GM04504 (cell line): ENCODE measurements at regions not wholly inside any gene's neighbourhood (a gene's known extent, or its start where the extent isn't known, plus 50 kb on each side); places are given as distances from the start of the nearest gene placed in this dataset.

ENCODE experiments used
- DNase-seq: peaks from one replicate; pipeline ENCODE4 v3.0.0-alpha.2; 2012; ENCODE audit warnings: low read depth

GRCh38 chr20:50393242-50393641 is 116.9 kb upstream of the PTPN1 start:
- DNase-seq: no peak

- DNase-seq: no peak
These were observed 116.1 kb upstream of the PTPN1 start for GRCh38 chr20:50393990-50394561.

- no peak for DNase-seq
These were observed 115.6 kb upstream of the PTPN1 start for GRCh38 chr20:50394569-50394968.

GRCh38 chr20:50395251-50395729 is 114.9 kb upstream of the PTPN1 start:
- DNase-seq: no peak

GRCh38 chr20:50395914-50396488 is 114.2 kb upstream of the PTPN1 start:
- no peak for DNase-seq

GRCh38 chr20:50396623-50397022 is 113.6 kb upstream of the PTPN1 start:
- DNase-seq: no peak

- DNase-seq: no peak
These were observed 113.1 kb upstream of the PTPN1 start for GRCh38 chr20:50397058-50397457.

- DNase-seq: no peak
These were observed 112.1 kb upstream of the PTPN1 start for GRCh38 chr20:50398064-50398463.

- no peak for DNase-seq
These were observed 111.7 kb upstream of the PTPN1 start for GRCh38 chr20:50398471-50398820.

- no peak for DNase-seq
These were observed 111.2 kb upstream of the PTPN1 start for GRCh38 chr20:50398821-50399554.

GRCh38 chr20:50399555-50399916 is 110.6 kb upstream of the PTPN1 start:
- no peak for DNase-seq

- DNase-seq: no peak
These were observed 110.1 kb upstream of the PTPN1 start for GRCh38 chr20:50399917-50400704.

- no peak for DNase-seq
These were observed 109.2 kb upstream of the PTPN1 start for GRCh38 chr20:50400705-50401586.

- no peak for DNase-seq
These were observed 108.4 kb upstream of the PTPN1 start for GRCh38 chr20:50401587-50402418.

- DNase-seq: no peak
These were observed 106.4 kb upstream of the PTPN1 start for GRCh38 chr20:50403565-50404418.

- DNase-seq: no peak
These were observed 105.6 kb upstream of the PTPN1 start for GRCh38 chr20:50404419-50405234.

GRCh38 chr20:50405235-50405914 is 104.8 kb upstream of the PTPN1 start:
- no peak for DNase-seq

GRCh38 chr20:50405915-50406609 is 104.1 kb upstream of the PTPN1 start:
- DNase-seq: no peak
